ENCODE measurements at regions not wholly inside any gene's neighbourhood (a gene's known extent, or its start where the extent isn't known, plus 50 kb on each side); places are given as distances from the start of the nearest gene placed in this dataset.

GRCh38 chr17:26792486-26792885 lies 501.4 kb upstream of the WSB1 start:
- DNase-seq (ENCODE audit: extremely low spot score, unreplicated experiment): no peak
- Mint-ChIP-seq H3K36me3 (ENCODE audit: unreplicated experiment) (no peaks in the 10 kb centered on the region), H3K27me3 (ENCODE audit: unreplicated experiment) (no peaks in the 10 kb centered on the region), H3K4me1 (ENCODE audit: unreplicated experiment) (no peaks in the 10 kb centered on the region), H3K9me3 (ENCODE audit: unreplicated experiment) (no peaks in the 10 kb centered on the region), H3K4me3 (ENCODE audit: unreplicated experiment) (no peak overlapping the region), H3K27ac (ENCODE audit: unreplicated experiment) (no peak overlapping the region)
- TF ChIP-seq CTCF (IDR thresholded peaks at IDR 0.05): no peak

GRCh38 chr17:26807024-26807423 lies 486.9 kb upstream of the WSB1 start:
- no peaks in the 10 kb centered on the region for H3K4me1 Mint-ChIP-seq (ENCODE audit: unreplicated experiment)
- H3K27ac Mint-ChIP-seq (ENCODE audit: unreplicated experiment): no peak overlapping the region
- no peaks in the 10 kb centered on the region for H3K27me3 Mint-ChIP-seq (ENCODE audit: unreplicated experiment)
- no peak overlapping the region for H3K4me3 Mint-ChIP-seq (ENCODE audit: unreplicated experiment)
- H3K36me3 Mint-ChIP-seq (ENCODE audit: unreplicated experiment): no peaks in the 10 kb centered on the region
- DNase-seq (ENCODE audit: extremely low spot score, unreplicated experiment): no peak
- no peak for TF ChIP-seq CTCF (IDR thresholded peaks at IDR 0.05)
- no peaks in the 10 kb centered on the region for H3K9me3 Mint-ChIP-seq (ENCODE audit: unreplicated experiment)

GRCh38 chr17:26809033-26809432 lies 484.9 kb upstream of the WSB1 start:
- H3K4me3 Mint-ChIP-seq (ENCODE audit: unreplicated experiment): no peak overlapping the region
- DNase-seq (ENCODE audit: extremely low spot score, unreplicated experiment): no peak
- no peaks in the 10 kb centered on the region for H3K9me3 Mint-ChIP-seq (ENCODE audit: unreplicated experiment)
- no peak overlapping the region for H3K27ac Mint-ChIP-seq (ENCODE audit: unreplicated experiment)
- no peaks in the 10 kb centered on the region for H3K4me1 Mint-ChIP-seq (ENCODE audit: unreplicated experiment)
- no peaks in the 10 kb centered on the region for H3K27me3 Mint-ChIP-seq (ENCODE audit: unreplicated experiment)
- no peaks in the 10 kb centered on the region for H3K36me3 Mint-ChIP-seq (ENCODE audit: unreplicated experiment)
- no peak for TF ChIP-seq CTCF (IDR thresholded peaks at IDR 0.05)

- no peaks in the 10 kb centered on the region for H3K27me3 Mint-ChIP-seq (ENCODE audit: unreplicated experiment)
- H3K9me3 Mint-ChIP-seq (ENCODE audit: unreplicated experiment): no peaks in the 10 kb centered on the region
- no peaks in the 10 kb centered on the region for H3K36me3 Mint-ChIP-seq (ENCODE audit: unreplicated experiment)
- TF ChIP-seq CTCF (IDR thresholded peaks at IDR 0.05): no peak
- no peaks in the 10 kb centered on the region for H3K4me1 Mint-ChIP-seq (ENCODE audit: unreplicated experiment)
- H3K27ac Mint-ChIP-seq (ENCODE audit: unreplicated experiment): no peak overlapping the region
- no peak overlapping the region for H3K4me3 Mint-ChIP-seq (ENCODE audit: unreplicated experiment)
- no peak for DNase-seq (ENCODE audit: extremely low spot score, unreplicated experiment)
Measured at GRCh38 chr17:26818736-26819135, 475.2 kb upstream of the WSB1 start.

Measured in osteocyte (in vitro differentiated cells).